ENCODE measurements at regions not wholly inside any gene's neighbourhood (a gene's known extent, or its start where the extent isn't known, plus 50 kb on each side); places are given as distances from the start of the nearest gene placed in this dataset.
"Not testable (repeated sequence)": the region's sequence is repeated elsewhere in the genome, so short reads cannot be mapped to it uniquely, and the experiment has no call there.

GRCh38 chr2:84175340-84175739 lies 283.7 kb downstream of the SUCLG1 start:
- Histone ChIP-seq H3K36me3 (ENCODE audit: insufficient read depth, low read length) (no peaks in the 10 kb centered on the region), H3K4me1 (ENCODE audit: insufficient read depth, low read length) (no peaks in the 10 kb centered on the region), H3K9ac (ENCODE audit: low read depth, low read length) (no peak overlapping the region), H3K9me3 (ENCODE audit: control insufficient read depth, insufficient read depth, low read length) (no peaks in the 10 kb centered on the region)

GRCh38 chr2:84173041-84173440 lies 286.0 kb downstream of the SUCLG1 start:
- Histone ChIP-seq H3K4me1 (ENCODE audit: insufficient read depth, low read length) (no peaks in the 10 kb centered on the region), H3K9ac (ENCODE audit: low read depth, low read length) (no peak overlapping the region), H3K9me3 (ENCODE audit: control insufficient read depth, insufficient read depth, low read length) (no peaks in the 10 kb centered on the region), H3K36me3 (ENCODE audit: insufficient read depth, low read length) (no peaks in the 10 kb centered on the region)

- H3K36me3 ChIP-seq (ENCODE audit: insufficient read depth, low read length), result no peaks in the 10 kb centered on the region
- no peak overlapping the region for H3K9ac ChIP-seq (ENCODE audit: low read depth, low read length)
- no peaks in the 10 kb centered on the region for H3K9me3 ChIP-seq (ENCODE audit: control insufficient read depth, insufficient read depth, low read length)
- H3K4me1 ChIP-seq (ENCODE audit: insufficient read depth, low read length), result no peaks in the 10 kb centered on the region
Observed at GRCh38 chr2:84170979-84171378, 288.1 kb downstream of the SUCLG1 start.

- Histone ChIP-seq H3K9me3 (ENCODE audit: control insufficient read depth, insufficient read depth, low read length) (no peaks in the 10 kb centered on the region), H3K36me3 (ENCODE audit: insufficient read depth, low read length) (no peaks in the 10 kb centered on the region), H3K9ac (ENCODE audit: low read depth, low read length) (no peak overlapping the region), H3K4me1 (ENCODE audit: insufficient read depth, low read length) (no peaks in the 10 kb centered on the region)
Observed at GRCh38 chr2:84169871-84170270, 289.2 kb downstream of the SUCLG1 start.

GRCh38 chr2:84168552-84168951 lies 290.5 kb downstream of the SUCLG1 start:
- H3K9me3 ChIP-seq (ENCODE audit: control insufficient read depth, insufficient read depth, low read length); H3K4me1 ChIP-seq (ENCODE audit: insufficient read depth, low read length); H3K9ac ChIP-seq (ENCODE audit: low read depth, low read length); H3K36me3 ChIP-seq (ENCODE audit: insufficient read depth, low read length): not testable (repeated sequence)

GRCh38 chr2:84165256-84165655 lies 293.8 kb downstream of the SUCLG1 start:
- no peaks in the 10 kb centered on the region for H3K36me3 ChIP-seq (ENCODE audit: insufficient read depth, low read length)
- H3K4me1 ChIP-seq (ENCODE audit: insufficient read depth, low read length), result no peaks in the 10 kb centered on the region
- no peaks in the 10 kb centered on the region for H3K9me3 ChIP-seq (ENCODE audit: control insufficient read depth, insufficient read depth, low read length)
- H3K9ac ChIP-seq (ENCODE audit: low read depth, low read length), result no peak overlapping the region

GRCh38 chr2:84160453-84160852 lies 298.6 kb downstream of the SUCLG1 start:
- H3K9ac ChIP-seq (ENCODE audit: low read depth, low read length), result no peak overlapping the region
- H3K9me3 ChIP-seq (ENCODE audit: control insufficient read depth, insufficient read depth, low read length), result no peaks in the 10 kb centered on the region
- no peaks in the 10 kb centered on the region for H3K36me3 ChIP-seq (ENCODE audit: insufficient read depth, low read length)
- no peaks in the 10 kb centered on the region for H3K4me1 ChIP-seq (ENCODE audit: insufficient read depth, low read length)

GRCh38 chr2:84158605-84159004 lies 300.5 kb downstream of the SUCLG1 start:
- Histone ChIP-seq H3K9ac (ENCODE audit: low read depth, low read length) (no peak overlapping the region), H3K4me1 (ENCODE audit: insufficient read depth, low read length) (no peaks in the 10 kb centered on the region), H3K9me3 (ENCODE audit: control insufficient read depth, insufficient read depth, low read length) (no peaks in the 10 kb centered on the region), H3K36me3 (ENCODE audit: insufficient read depth, low read length) (no peaks in the 10 kb centered on the region)

GRCh38 chr2:84152462-84152861 lies 306.6 kb downstream of the SUCLG1 start:
- Histone ChIP-seq H3K9me3 (ENCODE audit: control insufficient read depth, insufficient read depth, low read length) (no peaks in the 10 kb centered on the region), H3K36me3 (ENCODE audit: insufficient read depth, low read length) (no peaks in the 10 kb centered on the region), H3K4me1 (ENCODE audit: insufficient read depth, low read length) (no peaks in the 10 kb centered on the region), H3K9ac (ENCODE audit: low read depth, low read length) (no peak overlapping the region)

- Histone ChIP-seq H3K36me3 (ENCODE audit: insufficient read depth, low read length) (no peaks in the 10 kb centered on the region; the same call in 1 of the 2 replicates), H3K9ac (ENCODE audit: low read depth, low read length) (no peak overlapping the region), H3K4me1 (ENCODE audit: insufficient read depth, low read length) (no peaks in the 10 kb centered on the region), H3K9me3 (ENCODE audit: control insufficient read depth, insufficient read depth, low read length) (no peaks in the 10 kb centered on the region)
Observed at GRCh38 chr2:84144345-84144744, 314.7 kb downstream of the SUCLG1 start.

- H3K36me3 ChIP-seq (ENCODE audit: insufficient read depth, low read length), result no peaks in the 10 kb centered on the region; the same call in 1 of the 2 replicates
- H3K9ac ChIP-seq (ENCODE audit: low read depth, low read length), result no peak overlapping the region
- no peaks in the 10 kb centered on the region for H3K9me3 ChIP-seq (ENCODE audit: control insufficient read depth, insufficient read depth, low read length)
- no peaks in the 10 kb centered on the region for H3K4me1 ChIP-seq (ENCODE audit: insufficient read depth, low read length)
Observed at GRCh38 chr2:84137034-84137433, 322.0 kb downstream of the SUCLG1 start.

GRCh38 chr2:84132370-84132769 lies 326.7 kb downstream of the SUCLG1 start:
- Histone ChIP-seq H3K4me1 (ENCODE audit: insufficient read depth, low read length) (no peaks in the 10 kb centered on the region), H3K36me3 (ENCODE audit: insufficient read depth, low read length) (no peaks in the 10 kb centered on the region), H3K9ac (ENCODE audit: low read depth, low read length) (no peak overlapping the region), H3K9me3 (ENCODE audit: control insufficient read depth, insufficient read depth, low read length) (no peaks in the 10 kb centered on the region)

GRCh38 chr2:84131278-84131830 lies 327.7 kb downstream of the SUCLG1 start:
- no peak overlapping the region for H3K9ac ChIP-seq (ENCODE audit: low read depth, low read length)
- H3K9me3 ChIP-seq (ENCODE audit: control insufficient read depth, insufficient read depth, low read length), result no peaks in the 10 kb centered on the region
- no peaks in the 10 kb centered on the region for H3K4me1 ChIP-seq (ENCODE audit: insufficient read depth, low read length)
- H3K36me3 ChIP-seq (ENCODE audit: insufficient read depth, low read length), result no peaks in the 10 kb centered on the region

GRCh38 chr2:84129018-84129417 lies 330.1 kb downstream of the SUCLG1 start:
- no peaks in the 10 kb centered on the region for H3K9me3 ChIP-seq (ENCODE audit: control insufficient read depth, insufficient read depth, low read length)
- no peak overlapping the region for H3K9ac ChIP-seq (ENCODE audit: low read depth, low read length)
- H3K36me3 ChIP-seq (ENCODE audit: insufficient read depth, low read length), result no peaks in the 10 kb centered on the region
- no peaks in the 10 kb centered on the region for H3K4me1 ChIP-seq (ENCODE audit: insufficient read depth, low read length)

GRCh38 chr2:84127812-84128211 lies 331.3 kb downstream of the SUCLG1 start:
- H3K9ac ChIP-seq (ENCODE audit: low read depth, low read length); H3K9me3 ChIP-seq (ENCODE audit: control insufficient read depth, insufficient read depth, low read length); H3K4me1 ChIP-seq (ENCODE audit: insufficient read depth, low read length); H3K36me3 ChIP-seq (ENCODE audit: insufficient read depth, low read length): not testable (repeated sequence)

GRCh38 chr2:84126530-84126929 lies 332.6 kb downstream of the SUCLG1 start:
- no peaks in the 10 kb centered on the region for H3K36me3 ChIP-seq (ENCODE audit: insufficient read depth, low read length)
- H3K9ac ChIP-seq (ENCODE audit: low read depth, low read length), result no peak overlapping the region
- H3K4me1 ChIP-seq (ENCODE audit: insufficient read depth, low read length), result no peaks in the 10 kb centered on the region
- H3K9me3 ChIP-seq (ENCODE audit: control insufficient read depth, insufficient read depth, low read length), result no peaks in the 10 kb centered on the region
